ENCODE measurements at regions not wholly inside any gene's neighbourhood (a gene's known extent, or its start where the extent isn't known, plus 50 kb on each side); places are given as distances from the start of the nearest gene placed in this dataset.

- ChIA-PET CTCF (no interaction called here), POLR2A (no interaction called here)
- Mint-ChIP-seq H3K9me3 (no peaks in the 10 kb centered on the region), H3K27ac (no peak overlapping the region), H3K4me1 (peaks cover 26% of the 10 kb centered on the region), H3K4me3 (no peak overlapping the region), H3K36me3 (ENCODE audit: low read depth) (no peaks in the 10 kb centered on the region), H3K27me3 (no peaks in the 10 kb centered on the region)
- no peak for DNase-seq
These were observed 229.2 kb downstream of the PRL start for GRCh38 chr6:22067671-22068070.

GRCh38 chr6:22068561-22069305 lies 228.1 kb downstream of the PRL start:
- Mint-ChIP-seq H3K36me3 (ENCODE audit: low read depth) (no peaks in the 10 kb centered on the region), H3K27me3 (no peaks in the 10 kb centered on the region), H3K27ac (no peak overlapping the region), H3K4me1 (peaks cover 17% of the 10 kb centered on the region), H3K9me3 (peaks cover 3% of the 10 kb centered on the region), H3K4me3 (no peak overlapping the region)
- DNase-seq = no peak
- CTCF ChIA-PET = interaction anchor here (0.6 kb wide), 1 partner anchor 162 kb away, joined by 3 read pairs; no protein-coding TSS in a partner anchor
- POLR2A ChIA-PET = interaction anchor here (0.7 kb wide), 1 partner anchor 43 kb away, joined by 4 read pairs; no protein-coding TSS in a partner anchor

DNA sequence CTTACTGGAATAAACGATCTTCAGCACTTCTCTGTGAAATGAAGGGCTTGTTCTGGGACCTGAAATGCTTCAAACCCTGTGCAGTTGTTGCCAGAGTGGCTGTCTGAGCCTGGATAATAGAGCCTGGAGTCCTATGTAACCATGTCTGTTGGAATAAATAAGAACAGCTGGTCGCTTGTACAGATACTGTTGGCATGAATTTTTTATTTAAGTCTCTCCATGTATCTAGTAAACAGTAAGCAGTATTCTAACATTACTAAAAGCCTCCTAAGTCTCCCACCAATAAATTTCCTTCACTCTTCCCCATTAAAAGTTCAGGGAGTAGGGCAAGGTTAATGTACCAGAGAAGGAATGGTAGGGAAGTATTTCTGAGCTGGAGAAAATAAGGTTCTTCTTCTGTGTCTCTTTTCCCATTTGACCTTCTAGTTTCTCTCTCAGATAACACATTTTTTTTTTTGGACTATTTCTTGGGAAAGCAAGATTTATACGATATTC lies 227.5 kb downstream of the PRL start:
- no peak overlapping the region for H3K27ac Mint-ChIP-seq
- H3K36me3 Mint-ChIP-seq (ENCODE audit: low read depth) = no peaks in the 10 kb centered on the region
- POLR2A ChIA-PET = interaction anchor here (0.6 to 0.7 kb wide), 2 partner anchors 44 to 1580 kb away, joined by 4 read pairs; no protein-coding TSS in a partner anchor
- no peak for DNase-seq
- no peak overlapping the region for H3K4me3 Mint-ChIP-seq
- CTCF ChIA-PET = no interaction called here
- no peaks in the 10 kb centered on the region for H3K27me3 Mint-ChIP-seq
- peaks cover 5% of the 10 kb centered on the region for H3K9me3 Mint-ChIP-seq
- H3K4me1 Mint-ChIP-seq = peaks cover 11% of the 10 kb centered on the region

DNA sequence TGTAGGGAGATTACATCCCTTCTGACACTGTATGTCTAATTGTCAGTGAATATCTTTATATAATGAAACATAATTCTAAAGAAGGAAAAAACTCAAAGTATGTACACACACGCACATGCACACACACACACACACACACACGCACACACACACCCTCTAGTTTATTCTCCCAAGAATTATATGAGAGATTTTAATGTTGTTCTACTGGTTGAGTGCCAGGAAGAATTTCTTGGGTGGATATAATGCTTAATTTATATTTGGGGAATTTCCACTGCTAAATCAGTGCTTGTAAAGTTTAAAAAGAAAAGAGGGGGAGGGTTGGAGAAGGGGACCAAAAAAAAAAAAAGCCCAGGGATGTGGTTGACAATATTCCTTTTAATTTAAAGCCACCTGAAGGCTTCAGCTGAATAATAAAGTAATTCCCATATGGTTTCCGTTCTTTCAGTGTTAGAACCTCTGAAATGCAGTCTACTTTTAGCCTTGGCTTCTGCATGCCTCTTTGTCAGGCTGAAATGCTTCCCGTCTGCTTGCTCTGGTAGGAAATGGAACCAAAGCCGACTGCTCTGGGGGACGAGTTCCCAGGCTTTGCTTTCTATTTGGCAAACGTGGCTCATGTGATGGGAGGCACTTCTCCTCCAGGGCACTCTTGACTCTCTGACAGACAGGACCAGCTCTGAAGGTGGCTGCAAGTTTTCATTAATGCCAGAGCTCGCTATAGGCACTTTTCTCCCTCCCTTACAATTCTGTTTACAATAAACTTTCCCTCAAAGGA lies 225.4 kb downstream of the PRL start:
- H3K4me1 Mint-ChIP-seq = peaks cover 11% of the 10 kb centered on the region
- no peak overlapping the region for H3K4me3 Mint-ChIP-seq
- POLR2A ChIA-PET = no interaction called here
- DNase-seq = no peak
- H3K9me3 Mint-ChIP-seq = peaks cover 5% of the 10 kb centered on the region
- H3K36me3 Mint-ChIP-seq (ENCODE audit: low read depth) = no peaks in the 10 kb centered on the region
- CTCF ChIA-PET = no interaction called here
- no peak overlapping the region for H3K27ac Mint-ChIP-seq
- H3K27me3 Mint-ChIP-seq = no peaks in the 10 kb centered on the region

DNA sequence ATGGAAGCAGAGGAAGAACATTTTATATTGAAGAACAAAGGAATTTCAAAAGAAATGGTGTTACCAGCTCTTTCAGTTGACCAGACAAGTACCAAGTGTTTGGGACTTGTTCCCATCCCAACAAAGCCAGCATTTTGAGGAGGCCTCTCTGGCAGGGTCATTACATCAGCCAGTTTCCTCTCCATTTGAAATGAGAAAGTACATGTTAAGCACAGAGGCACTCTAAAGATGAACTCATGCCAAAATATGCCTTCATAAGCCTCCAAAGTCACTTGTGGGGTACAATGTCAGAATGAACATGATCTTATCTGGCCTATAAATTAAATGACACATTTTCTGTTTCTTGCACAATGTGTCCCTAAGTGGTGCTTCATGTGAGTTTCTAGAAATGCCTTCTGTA lies 223.9 kb downstream of the PRL start:
- POLR2A ChIA-PET = no interaction called here
- no peak overlapping the region for H3K27ac Mint-ChIP-seq
- CTCF ChIA-PET = no interaction called here
- H3K27me3 Mint-ChIP-seq = no peaks in the 10 kb centered on the region
- H3K9me3 Mint-ChIP-seq = peaks cover 5% of the 10 kb centered on the region
- DNase-seq = no peak
- no peak overlapping the region for H3K4me3 Mint-ChIP-seq
- H3K36me3 Mint-ChIP-seq (ENCODE audit: low read depth) = no peaks in the 10 kb centered on the region
- H3K4me1 Mint-ChIP-seq = peaks cover 11% of the 10 kb centered on the region

GRCh38 chr6:22073516-22074198 lies 223.2 kb downstream of the PRL start:
- Mint-ChIP-seq H3K9me3 (peaks cover 5% of the 10 kb centered on the region), H3K27ac (no peak overlapping the region), H3K27me3 (no peaks in the 10 kb centered on the region), H3K4me1 (peaks cover 6% of the 10 kb centered on the region), H3K36me3 (ENCODE audit: low read depth) (no peaks in the 10 kb centered on the region), H3K4me3 (no peak overlapping the region)
- DNase-seq = no peak
- ChIA-PET CTCF (no interaction called here), POLR2A (no interaction called here)

- POLR2A ChIA-PET = no interaction called here
- CTCF ChIA-PET = no interaction called here
- DNase-seq = no peak
- Mint-ChIP-seq H3K36me3 (ENCODE audit: low read depth) (no peaks in the 10 kb centered on the region), H3K9me3 (peaks cover 5% of the 10 kb centered on the region), H3K4me1 (no peaks in the 10 kb centered on the region), H3K27me3 (peaks cover 5% of the 10 kb centered on the region), H3K4me3 (no peak overlapping the region), H3K27ac (no peak overlapping the region)
These were observed 218.5 kb downstream of the PRL start for GRCh38 chr6:22078288-22078687.

DNA sequence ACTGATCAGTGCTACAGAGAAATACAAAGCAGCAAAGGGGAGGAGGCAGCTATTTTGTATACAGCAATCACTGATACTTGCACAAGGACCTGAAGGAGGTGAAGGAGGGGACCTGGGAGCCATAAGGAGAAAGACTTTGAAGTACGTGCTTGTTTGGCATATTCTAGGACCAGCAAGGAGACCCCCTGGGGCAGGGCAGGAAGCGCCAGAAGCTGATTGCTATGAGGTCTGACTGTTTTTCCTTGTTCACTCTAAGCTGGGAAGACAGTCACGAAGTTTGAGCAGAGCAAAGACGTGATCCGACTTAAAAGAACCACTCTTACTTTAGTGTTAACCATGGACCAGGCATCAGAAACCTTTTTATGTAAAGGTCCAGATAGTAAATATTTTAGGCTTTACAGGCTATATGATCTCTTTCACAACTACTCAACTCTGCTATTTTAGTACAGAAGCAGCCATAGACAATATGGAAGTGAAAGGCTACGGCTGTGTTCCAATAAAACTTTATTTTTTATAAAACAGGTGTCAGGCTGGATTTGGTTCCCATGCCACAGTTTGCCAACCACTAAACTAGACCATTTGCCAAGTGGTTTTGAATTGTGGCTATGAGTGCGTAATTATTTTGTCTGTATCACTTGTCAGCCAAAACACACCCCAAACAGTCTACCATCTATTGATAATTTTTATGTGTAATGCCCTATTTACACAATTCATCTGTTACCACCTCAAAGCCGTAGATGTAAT lies 217.9 kb downstream of the PRL start:
- Mint-ChIP-seq H3K4me1 (no peaks in the 10 kb centered on the region), H3K27me3 (peaks cover 5% of the 10 kb centered on the region), H3K4me3 (no peak overlapping the region), H3K36me3 (ENCODE audit: low read depth) (no peaks in the 10 kb centered on the region), H3K27ac (no peak overlapping the region), H3K9me3 (no peaks in the 10 kb centered on the region)
- CTCF ChIA-PET = no interaction called here
- DNase-seq = no peak
- POLR2A ChIA-PET = no interaction called here

GRCh38 chr6:22079783-22080182 lies 217.1 kb downstream of the PRL start:
- POLR2A ChIA-PET = no interaction called here
- Mint-ChIP-seq H3K27ac (no peak overlapping the region), H3K9me3 (no peaks in the 10 kb centered on the region), H3K27me3 (peaks cover 5% of the 10 kb centered on the region), H3K4me3 (no peak overlapping the region), H3K36me3 (ENCODE audit: low read depth) (no peaks in the 10 kb centered on the region), H3K4me1 (no peaks in the 10 kb centered on the region)
- CTCF ChIA-PET = no interaction called here
- DNase-seq = no peak

DNA sequence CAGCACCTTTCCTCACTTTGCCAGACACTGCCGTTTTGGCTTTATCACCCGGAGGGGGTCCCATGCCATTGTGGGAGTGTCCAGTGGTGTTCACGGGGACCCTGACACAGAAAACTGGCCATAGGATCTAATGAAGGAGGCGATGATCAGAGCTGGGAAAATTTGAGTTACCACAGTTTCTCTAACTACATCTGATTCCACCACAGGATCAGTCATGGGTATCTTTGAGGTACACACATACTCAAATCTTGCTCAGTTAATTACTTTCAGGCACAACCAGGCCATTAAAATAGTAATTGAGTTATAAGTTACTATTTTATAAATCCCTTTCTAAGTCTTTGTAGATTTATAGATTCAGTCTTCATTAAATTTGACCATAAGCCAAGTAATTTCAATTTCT lies 215.1 kb downstream of the PRL start:
- Mint-ChIP-seq H3K4me3 (no peak overlapping the region), H3K36me3 (ENCODE audit: low read depth) (no peaks in the 10 kb centered on the region), H3K9me3 (peaks cover 10% of the 10 kb centered on the region), H3K27me3 (peaks cover 5% of the 10 kb centered on the region), H3K27ac (no peak overlapping the region), H3K4me1 (no peaks in the 10 kb centered on the region)
- DNase-seq = no peak
- ChIA-PET CTCF (interaction anchor here (0.6 kb wide), 1 partner anchor 1868 kb away, joined by 3 read pairs; no protein-coding TSS in a partner anchor), POLR2A (no interaction called here)

GRCh38 chr6:22082218-22082617 lies 214.6 kb downstream of the PRL start:
- DNase-seq = no peak
- Mint-ChIP-seq H3K9me3 (peaks cover 10% of the 10 kb centered on the region), H3K27me3 (peaks cover 5% of the 10 kb centered on the region), H3K4me1 (no peaks in the 10 kb centered on the region), H3K4me3 (no peak overlapping the region), H3K27ac (no peak overlapping the region), H3K36me3 (ENCODE audit: low read depth) (no peaks in the 10 kb centered on the region)
- POLR2A ChIA-PET = no interaction called here
- CTCF ChIA-PET = no interaction called here

- Mint-ChIP-seq H3K4me1 (peaks cover 3% of the 10 kb centered on the region), H3K27me3 (peaks cover 5% of the 10 kb centered on the region), H3K27ac (no peak overlapping the region), H3K4me3 (no peak overlapping the region), H3K36me3 (ENCODE audit: low read depth) (no peaks in the 10 kb centered on the region), H3K9me3 (peaks cover 10% of the 10 kb centered on the region)
- ChIA-PET POLR2A (no interaction called here), CTCF (no interaction called here)
- DNase-seq = no peak
These were observed 213.7 kb downstream of the PRL start for GRCh38 chr6:22083119-22083518.
